GM12801 (cell line): ENCODE measurements at regions not wholly inside any gene's neighbourhood (a gene's known extent, or its start where the extent isn't known, plus 50 kb on each side); places are given as distances from the start of the nearest gene placed in this dataset.

Experiments used
- CTCF ChIP-seq: IDR thresholded peaks from one replicate; pipeline ENCODE4 v1.5.1; 2011; ENCODE audit warnings: control low read depth; ENCODE audit not compliant: insufficient read length; ENCODE audit errors: extremely low read depth

- TF ChIP-seq CTCF, result no peak
Measured at GRCh38 chr6:134849920-134850447, 99.9 kb downstream of the ALDH8A1 start.

- no peak for TF ChIP-seq CTCF
Measured at GRCh38 chr6:134848076-134848475, 101.8 kb downstream of the ALDH8A1 start.

GRCh38 chr6:134846865-134847264 is 103.0 kb downstream of the ALDH8A1 start:
- TF ChIP-seq CTCF, result no peak

GRCh38 chr6:134846031-134846430 is 103.9 kb downstream of the ALDH8A1 start:
- TF ChIP-seq CTCF, result no peak

GRCh38 chr6:134844120-134844519 is 105.8 kb downstream of the ALDH8A1 start:
- no peak for TF ChIP-seq CTCF

- no peak for TF ChIP-seq CTCF
Measured at GRCh38 chr6:134840086-134840867, 109.6 kb downstream of the ALDH8A1 start.

- TF ChIP-seq CTCF, result no peak
Measured at GRCh38 chr6:134835993-134836392, 113.9 kb downstream of the ALDH8A1 start.
